Panc1 (cell line): ENCODE measurements at regions not wholly inside any gene's neighbourhood (a gene's known extent, or its start where the extent isn't known, plus 50 kb on each side); places are given as distances from the start of the nearest gene placed in this dataset.

ENCODE experiments used
- ATAC-seq: fragments of 200-7000 bp; cut with Tn5 transposase; 2 replicates; pipeline ENCODE4 v1.9.1; 2020; ENCODE audit warnings: mild to moderate bottlenecking, moderate library complexity
- BruUV-seq: library from RNA; stranded (reverse); fragments of 400-500 nt; replicated peaks from 2 replicates; lab custom pipeline; 2021; lab: Mats Ljungman, UMichigan
- CTCF ChIA-PET: fragments of 300-600 bp; sonication (Branson Sonifier 250); formaldehyde crosslinking; loops from one replicate; lab custom pipeline; 2022; ENCODE audit warnings: antibody characterized with exemption; lab: Charles Lee
- POLR2A ChIA-PET: fragments of 300-600 bp; sonication (Branson Sonifier 250); formaldehyde crosslinking; loops from one replicate; lab custom pipeline; 2022; ENCODE audit warnings: antibody characterized with exemption; lab: Charles Lee
- DNase-seq: peaks from one replicate; pipeline ENCODE4 v3.0.0-alpha.2; 2010; ENCODE audit warnings: low read depth, low spot score
- H3K27ac ChIP-seq: 2 replicates; pipeline ENCODE4 v1.5.1; 2011; ENCODE audit warnings: mild to moderate bottlenecking, low read length, inconsistent platforms
- H3K27me3 ChIP-seq: fragments of 200-500 bp; sonication (Bioruptor generic); 2 replicates; pipeline ENCODE4 v1.6.0; 2014; ENCODE audit warnings: low read length, inconsistent platforms; ENCODE audit not compliant: control insufficient read depth, insufficient read depth
- H3K36me3 ChIP-seq: fragments of 200-500 bp; sonication (Bioruptor generic); 2 replicates; pipeline ENCODE4 v1.5.1; 2014; ENCODE audit warnings: inconsistent platforms, mild to moderate bottlenecking, low read length, moderate library complexity; ENCODE audit not compliant: control insufficient read depth, insufficient read depth
- H3K4me1 ChIP-seq: 2 replicates; pipeline ENCODE4 v1.5.1; 2011; ENCODE audit warnings: inconsistent platforms, mild to moderate bottlenecking, low read length, moderate library complexity; ENCODE audit not compliant: control insufficient read depth, insufficient read depth
- H3K4me3 ChIP-seq, 2 experiments: 2 replicates each; pipeline ENCODE4 v1.5.1; 2011 to 2012; ENCODE audit warnings: low read depth in 2 of 2, low read length in 2 of 2, mild to moderate bottlenecking in 2 of 2, inconsistent platforms in 1 of 2, moderate library complexity in 1 of 2
- H3K9me3 ChIP-seq: fragments of 200-500 bp; sonication (Bioruptor generic); 2 replicates; pipeline ENCODE4 v1.5.1; 2014; ENCODE audit warnings: low read depth, mild to moderate bottlenecking, inconsistent platforms, low read length, moderate library complexity; ENCODE audit not compliant: control insufficient read depth, insufficient read depth
- POLR2AphosphoS5 ChIP-seq: IDR thresholded peaks from 2 replicates; pipeline ENCODE4 v1.6.1; 2012; ENCODE audit warnings: mild to moderate bottlenecking, low read depth, low read length, moderate library complexity
- SIN3A ChIP-seq: IDR thresholded peaks from 2 replicates; pipeline ENCODE4 v1.6.1; 2012; ENCODE audit warnings: low read depth, mild to moderate bottlenecking, low read length, moderate library complexity, borderline replicate concordance; ENCODE audit not compliant: insufficient read depth
- TCF7L2 ChIP-seq: IDR thresholded peaks from 2 replicates; pipeline ENCODE4 v1.6.1; 2011; ENCODE audit warnings: mild to moderate bottlenecking, low read depth, low read length, inconsistent platforms
- in situ Hi-C: cut with HindIII; loops from 2 replicates; pipeline ENCODE4 v1.10.0; 2016; ENCODE audit warnings: low sequenced_read_pairs, low pct_unique_long_range_greater_than_20kb
- intact Hi-C: fragments of 100-400 bp; cut with micrococcal nuclease; formaldehyde crosslinking; loops from one replicate; pipeline ENCODE4 v1.10.0; 2022; ENCODE audit not compliant: unreplicated experiment
- TF ChIP-seq, protein P1 (sequence below): fragments of 450-650 bp; IDR thresholded peaks from 2 replicates; pipeline ENCODE4 v1.5.1; 2017; ENCODE audit warnings: mild to moderate bottlenecking
- TF ChIP-seq, protein P2 (sequence below), 2 experiments: IDR thresholded peaks; 2 replicates each; pipeline ENCODE4 v1.6.1; 2011 to 2012; ENCODE audit warnings: low read depth in 2 of 2, control low read depth in 1 of 2, low read length in 1 of 2, mild to moderate bottlenecking in 1 of 2, moderate library complexity in 1 of 2; ENCODE audit not compliant: insufficient read depth in 1 of 2

DNA sequence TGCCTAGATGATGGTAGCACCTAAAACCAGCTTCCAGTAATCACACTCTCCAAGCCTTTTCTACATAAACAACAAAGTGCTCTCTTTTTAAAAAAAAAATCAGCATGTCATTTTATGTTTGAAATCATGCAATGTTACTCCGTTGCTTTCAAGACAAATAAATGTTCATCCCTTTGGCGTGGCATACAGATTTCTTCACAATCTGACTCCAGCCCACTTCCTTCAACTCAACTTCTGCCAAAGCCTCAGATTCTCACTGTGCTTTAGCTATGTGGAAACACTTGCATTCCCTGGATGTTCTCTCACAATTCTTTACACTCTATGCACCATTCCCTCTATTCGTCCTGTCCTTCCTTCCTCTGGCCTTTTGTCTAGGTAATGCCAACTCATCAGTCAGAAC is 206.3 kb upstream of the BLID start:
- BruUV-seq = no TSS peak
- POLR2A ChIA-PET = no interaction called here
- ATAC-seq (no peak), DNase-seq (no peak)
- in situ Hi-C loops (no loop called here), intact Hi-C loops (no loop called here)
- CTCF ChIA-PET = no interaction called here
- H3K36me3 ChIP-seq = no peaks in the 10 kb centered on the region
- no peak for TF ChIP-seq TCF7L2
- TF ChIP-seq POLR2AphosphoS5 = no peak
- no peak for TF ChIP-seq SIN3A
- TF ChIP-seq, protein P1, sequence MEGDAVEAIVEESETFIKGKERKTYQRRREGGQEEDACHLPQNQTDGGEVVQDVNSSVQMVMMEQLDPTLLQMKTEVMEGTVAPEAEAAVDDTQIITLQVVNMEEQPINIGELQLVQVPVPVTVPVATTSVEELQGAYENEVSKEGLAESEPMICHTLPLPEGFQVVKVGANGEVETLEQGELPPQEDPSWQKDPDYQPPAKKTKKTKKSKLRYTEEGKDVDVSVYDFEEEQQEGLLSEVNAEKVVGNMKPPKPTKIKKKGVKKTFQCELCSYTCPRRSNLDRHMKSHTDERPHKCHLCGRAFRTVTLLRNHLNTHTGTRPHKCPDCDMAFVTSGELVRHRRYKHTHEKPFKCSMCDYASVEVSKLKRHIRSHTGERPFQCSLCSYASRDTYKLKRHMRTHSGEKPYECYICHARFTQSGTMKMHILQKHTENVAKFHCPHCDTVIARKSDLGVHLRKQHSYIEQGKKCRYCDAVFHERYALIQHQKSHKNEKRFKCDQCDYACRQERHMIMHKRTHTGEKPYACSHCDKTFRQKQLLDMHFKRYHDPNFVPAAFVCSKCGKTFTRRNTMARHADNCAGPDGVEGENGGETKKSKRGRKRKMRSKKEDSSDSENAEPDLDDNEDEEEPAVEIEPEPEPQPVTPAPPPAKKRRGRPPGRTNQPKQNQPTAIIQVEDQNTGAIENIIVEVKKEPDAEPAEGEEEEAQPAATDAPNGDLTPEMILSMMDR = no peak
- TF ChIP-seq, protein P2, sequence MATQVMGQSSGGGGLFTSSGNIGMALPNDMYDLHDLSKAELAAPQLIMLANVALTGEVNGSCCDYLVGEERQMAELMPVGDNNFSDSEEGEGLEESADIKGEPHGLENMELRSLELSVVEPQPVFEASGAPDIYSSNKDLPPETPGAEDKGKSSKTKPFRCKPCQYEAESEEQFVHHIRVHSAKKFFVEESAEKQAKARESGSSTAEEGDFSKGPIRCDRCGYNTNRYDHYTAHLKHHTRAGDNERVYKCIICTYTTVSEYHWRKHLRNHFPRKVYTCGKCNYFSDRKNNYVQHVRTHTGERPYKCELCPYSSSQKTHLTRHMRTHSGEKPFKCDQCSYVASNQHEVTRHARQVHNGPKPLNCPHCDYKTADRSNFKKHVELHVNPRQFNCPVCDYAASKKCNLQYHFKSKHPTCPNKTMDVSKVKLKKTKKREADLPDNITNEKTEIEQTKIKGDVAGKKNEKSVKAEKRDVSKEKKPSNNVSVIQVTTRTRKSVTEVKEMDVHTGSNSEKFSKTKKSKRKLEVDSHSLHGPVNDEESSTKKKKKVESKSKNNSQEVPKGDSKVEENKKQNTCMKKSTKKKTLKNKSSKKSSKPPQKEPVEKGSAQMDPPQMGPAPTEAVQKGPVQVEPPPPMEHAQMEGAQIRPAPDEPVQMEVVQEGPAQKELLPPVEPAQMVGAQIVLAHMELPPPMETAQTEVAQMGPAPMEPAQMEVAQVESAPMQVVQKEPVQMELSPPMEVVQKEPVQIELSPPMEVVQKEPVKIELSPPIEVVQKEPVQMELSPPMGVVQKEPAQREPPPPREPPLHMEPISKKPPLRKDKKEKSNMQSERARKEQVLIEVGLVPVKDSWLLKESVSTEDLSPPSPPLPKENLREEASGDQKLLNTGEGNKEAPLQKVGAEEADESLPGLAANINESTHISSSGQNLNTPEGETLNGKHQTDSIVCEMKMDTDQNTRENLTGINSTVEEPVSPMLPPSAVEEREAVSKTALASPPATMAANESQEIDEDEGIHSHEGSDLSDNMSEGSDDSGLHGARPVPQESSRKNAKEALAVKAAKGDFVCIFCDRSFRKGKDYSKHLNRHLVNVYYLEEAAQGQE (IDR thresholded peaks at IDR 0.05; ENCODE audit: insufficient read depth in 1 of 2, low read depth in 2 of 2, low read length in 1 of 2) = no peak
- no peaks in the 10 kb centered on the region for H3K4me1 ChIP-seq
- H3K4me3 ChIP-seq = no peak overlapping the region
- peaks cover 15% of the 10 kb centered on the region; the same call in 1 of the 2 replicates for H3K27me3 ChIP-seq
- no peak overlapping the region for H3K27ac ChIP-seq
- H3K9me3 ChIP-seq = no peaks in the 10 kb centered on the region

DNA sequence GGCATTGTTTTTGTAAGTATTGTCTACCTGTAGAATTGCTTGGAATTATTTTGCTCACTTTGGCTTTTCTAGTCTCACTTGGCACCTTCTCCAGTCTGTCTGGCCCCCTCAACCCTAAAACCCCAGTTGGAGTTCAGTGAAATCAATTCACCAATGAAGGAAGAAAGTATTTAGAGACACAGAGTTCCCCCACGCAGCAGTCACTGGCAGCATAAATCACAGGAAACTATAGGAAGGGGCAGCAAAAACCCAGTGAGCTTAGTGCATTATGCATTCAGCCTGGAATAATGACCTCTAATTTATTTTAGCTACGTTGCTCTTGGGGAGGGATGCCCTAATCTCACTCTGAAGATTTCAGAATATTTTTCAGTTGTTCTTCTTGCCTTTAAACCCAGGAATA is 204.7 kb upstream of the BLID start:
- Histone ChIP-seq H3K27me3 (peaks cover 8% of the 10 kb centered on the region; the same call in 1 of the 2 replicates), H3K4me3 (no peak overlapping the region), H3K9me3 (no peaks in the 10 kb centered on the region), H3K4me1 (no peaks in the 10 kb centered on the region), H3K36me3 (no peaks in the 10 kb centered on the region), H3K27ac (no peak overlapping the region)
- ChIA-PET CTCF (no interaction called here), POLR2A (no interaction called here)
- DNase-seq (no peak), ATAC-seq (no peak)
- in situ Hi-C loops = no loop called here
- intact Hi-C loops = no loop called here
- no TSS peak for BruUV-seq
- TF ChIP-seq SIN3A = no peak
- TF ChIP-seq, protein P1 = no peak
- TF ChIP-seq, protein P2 (IDR thresholded peaks at IDR 0.05; ENCODE audit: insufficient read depth in 1 of 2, low read depth in 2 of 2, low read length in 1 of 2) = no peak
- no peak for TF ChIP-seq TCF7L2
- TF ChIP-seq POLR2AphosphoS5 = no peak
